ENCODE measurements at regions not wholly inside any gene's neighbourhood (a gene's known extent, or its start where the extent isn't known, plus 50 kb on each side); places are given as distances from the start of the nearest gene placed in this dataset.

GRCh38 chr12:18813753-18814152, 75.8 kb downstream of the CAPZA3 start:
- intact Hi-C loops (cut with micrococcal nuclease): no loop called here
- CTCF ChIA-PET: no interaction called here

GRCh38 chr12:18818579-18819268, 80.8 kb downstream of the CAPZA3 start:
- Histone ChIP-seq H3K36me3 (ENCODE audit: low read depth, low read length) (no peaks in the 10 kb centered on the region), H2AFZ (ENCODE audit: low read length) (no peak overlapping the region), H3K79me2 (ENCODE audit: low read length) (no peaks in the 10 kb centered on the region), H3K9me2 (replicated peaks; ENCODE audit: low read length) (no peaks in the 10 kb centered on the region), H3K27ac (ENCODE audit: low read length) (no peak overlapping the region), H3K4me3 (ENCODE audit: low read length) (no peak overlapping the region), H3K4me1 (ENCODE audit: insufficient read depth, low read length) (no peaks in the 10 kb centered on the region), H3F3A (ENCODE audit: low read length, unreplicated experiment) (no peaks in the 10 kb centered on the region), H3K27me3 (ENCODE audit: low read length) (no peaks in the 10 kb centered on the region), H4K20me1 (ENCODE audit: low read length) (no peaks in the 10 kb centered on the region), H3K4me2 (ENCODE audit: low read length) (no peak overlapping the region), H3K9ac (ENCODE audit: low read length) (no peak overlapping the region), H3K9me3 (ENCODE audit: low read length) (no peaks in the 10 kb centered on the region)
- ChIA-PET POLR2A (ENCODE audit: unreplicated experiment) (no interaction called here), CTCF (no interaction called here)
- BruUV-seq (replicated peaks): no TSS peak
- TF ChIP-seq EZH2 (IDR thresholded peaks at IDR 0.05; ENCODE audit: low read length, unreplicated experiment) (no peak), CTCF (conservative IDR thresholded peaks at IDR 0.05; ENCODE audit: low read depth, low read length) (no peak), EZH2phosphoT487 (IDR thresholded peaks at IDR 0.05; ENCODE audit: borderline replicate concordance, low read length) (no peak)
- ATAC-seq (no peak), DNase-seq (no peak)
- intact Hi-C loops (cut with micrococcal nuclease): no loop called here

More at GRCh38 chr12:18813753-18814152, 75.8 kb downstream of the CAPZA3 start:
- BruUV-seq (replicated peaks): no TSS peak
- Histone ChIP-seq H3K9me3 (ENCODE audit: low read length) (no peaks in the 10 kb centered on the region), H3F3A (ENCODE audit: low read length, unreplicated experiment) (no peaks in the 10 kb centered on the region), H3K9me2 (replicated peaks; ENCODE audit: low read length) (no peaks in the 10 kb centered on the region), H3K27me3 (ENCODE audit: low read length) (no peaks in the 10 kb centered on the region), H3K4me2 (ENCODE audit: low read length) (no peak overlapping the region), H4K20me1 (ENCODE audit: low read length) (no peaks in the 10 kb centered on the region), H3K4me1 (ENCODE audit: insufficient read depth, low read length) (no peaks in the 10 kb centered on the region), H3K79me2 (ENCODE audit: low read length) (no peaks in the 10 kb centered on the region), H3K9ac (ENCODE audit: low read length) (no peak overlapping the region), H3K36me3 (ENCODE audit: low read depth, low read length) (no peaks in the 10 kb centered on the region), H3K4me3 (ENCODE audit: low read length) (no peak overlapping the region), H2AFZ (ENCODE audit: low read length) (no peak overlapping the region), H3K27ac (ENCODE audit: low read length) (no peak overlapping the region)
- ATAC-seq: no peak
- POLR2A ChIA-PET (ENCODE audit: unreplicated experiment): no interaction called here
- TF ChIP-seq CTCF (conservative IDR thresholded peaks at IDR 0.05; ENCODE audit: low read depth, low read length): no peak
- no peak for TF ChIP-seq EZH2 (IDR thresholded peaks at IDR 0.05; ENCODE audit: low read length, unreplicated experiment)
- no peak for TF ChIP-seq EZH2phosphoT487 (IDR thresholded peaks at IDR 0.05; ENCODE audit: borderline replicate concordance, low read length)
- no peak for DNase-seq

- no peak overlapping the region for H3K9ac ChIP-seq (ENCODE audit: low read length)
- H3F3A ChIP-seq (ENCODE audit: low read length, unreplicated experiment): no peaks in the 10 kb centered on the region
- H3K4me2 ChIP-seq (ENCODE audit: low read length): no peak overlapping the region
- H4K20me1 ChIP-seq (ENCODE audit: low read length): no peaks in the 10 kb centered on the region
- TF ChIP-seq EZH2 (IDR thresholded peaks at IDR 0.05; ENCODE audit: low read length, unreplicated experiment) (no peak), EZH2phosphoT487 (IDR thresholded peaks at IDR 0.05; ENCODE audit: borderline replicate concordance, low read length) (no peak), CTCF (conservative IDR thresholded peaks at IDR 0.05; ENCODE audit: low read depth, low read length) (no peak)
- H3K36me3 ChIP-seq (ENCODE audit: low read depth, low read length): no peaks in the 10 kb centered on the region
- ChIA-PET POLR2A (ENCODE audit: unreplicated experiment) (no interaction called here), CTCF (no interaction called here)
- no peaks in the 10 kb centered on the region for H3K4me1 ChIP-seq (ENCODE audit: insufficient read depth, low read length)
- H2AFZ ChIP-seq (ENCODE audit: low read length): no peak overlapping the region
- no peak for DNase-seq
- H3K9me3 ChIP-seq (ENCODE audit: low read length): no peaks in the 10 kb centered on the region
- ATAC-seq: no peak
- intact Hi-C loops (cut with micrococcal nuclease): no loop called here
- H3K9me2 ChIP-seq (replicated peaks; ENCODE audit: low read length): no peaks in the 10 kb centered on the region
- H3K79me2 ChIP-seq (ENCODE audit: low read length): no peaks in the 10 kb centered on the region
- H3K27me3 ChIP-seq (ENCODE audit: low read length): no peaks in the 10 kb centered on the region
- no peak overlapping the region for H3K27ac ChIP-seq (ENCODE audit: low read length)
- no peak overlapping the region for H3K4me3 ChIP-seq (ENCODE audit: low read length)
- no TSS peak for BruUV-seq (replicated peaks)
These were observed 81.6 kb downstream of the CAPZA3 start for GRCh38 chr12:18819484-18819883.

All from PC-3 (cell line).